Smooth muscle cell (in vitro differentiated cells): ENCODE measurements at regions not wholly inside any gene's neighbourhood (a gene's known extent, or its start where the extent isn't known, plus 50 kb on each side); places are given as distances from the start of the nearest gene placed in this dataset.

Experiments
- DNase-seq: peaks from one replicate; lab custom pipeline; 2025; ENCODE audit not compliant: unreplicated experiment; lab: John Stamatoyannopoulos, UW
- H2AFZ ChIP-seq: fragments of 200-600 bp; sonication (generic); 2 replicates; pipeline ENCODE4 v1.6.0; 2016; ENCODE audit warnings: antibody characterized with exemption, low read depth, mild to moderate bottlenecking
- H3F3A ChIP-seq: fragments of 200-600 bp; sonication (generic); 2 replicates; pipeline ENCODE4 v1.6.0; 2017; ENCODE audit warnings: antibody characterized with exemption, low read depth
- H3K27ac ChIP-seq: fragments of 200-600 bp; sonication (generic); 2 replicates; pipeline ENCODE4 v1.5.1; 2016; ENCODE audit warnings: low read depth, mild to moderate bottlenecking
- H3K27me3 ChIP-seq: fragments of 200-600 bp; sonication (generic); 2 replicates; pipeline ENCODE4 v1.6.1; 2016; ENCODE audit warnings: low read depth, mild to moderate bottlenecking
- H3K36me3 ChIP-seq: fragments of 200-600 bp; sonication (generic); 2 replicates; pipeline ENCODE4 v1.5.1; 2016; ENCODE audit warnings: low read depth
- H3K4me1 ChIP-seq: fragments of 200-600 bp; sonication (generic); 2 replicates; pipeline ENCODE4 v1.5.1; 2016; ENCODE audit warnings: low read depth
- H3K4me2 ChIP-seq: fragments of 200-600 bp; sonication (generic); 2 replicates; pipeline ENCODE4 v1.6.0; 2016; ENCODE audit warnings: mild to moderate bottlenecking
- H3K4me3 ChIP-seq: fragments of 200-600 bp; sonication (generic); 2 replicates; pipeline ENCODE4 v1.5.1; 2016; ENCODE audit warnings: mild to moderate bottlenecking
- H3K79me2 ChIP-seq: fragments of 200-600 bp; sonication (generic); 2 replicates; pipeline ENCODE4 v1.6.0; 2016; ENCODE audit warnings: low read depth, mild to moderate bottlenecking
- H3K9ac ChIP-seq: fragments of 200-600 bp; sonication (generic); 2 replicates; pipeline ENCODE4 v1.6.0; 2016; ENCODE audit warnings: low read depth
- H3K9me3 ChIP-seq: fragments of 200-600 bp; sonication (generic); replicated peaks from 2 replicates; pipeline ENCODE4 v1.5.1; 2016; ENCODE audit warnings: low read depth
- H4K20me1 ChIP-seq: fragments of 200-600 bp; sonication (generic); 2 replicates; pipeline ENCODE4 v1.6.0; 2016; ENCODE audit warnings: low read depth
- WGBS: methylation state at CpG from one replicate; pipeline ENCODE4 v1.1.7; 2016; ENCODE audit warnings: low lambda C conversion rate; 5-methylcytosine and 5-hydroxymethylcytosine counted together
- TF ChIP-seq, protein P1 (sequence below): fragments of 200-600 bp; sonication (generic); IDR thresholded peaks from 2 replicates; pipeline ENCODE4 v1.5.1; 2017; ENCODE audit warnings: borderline replicate concordance, mild to moderate bottlenecking, antibody characterized with exemption; ENCODE audit not compliant: insufficient read depth, poor library complexity, severe bottlenecking

GRCh38 chr4:129410115-129410514 lies 314.2 kb downstream of the C4orf33 start:
- Histone ChIP-seq H3K4me3 (no peak overlapping the region), H3K4me1 (no peaks in the 10 kb centered on the region), H3K9ac (no peak overlapping the region), H3F3A (no peaks in the 10 kb centered on the region), H2AFZ (no peak overlapping the region), H3K27me3 (no peaks in the 10 kb centered on the region), H4K20me1 (no peaks in the 10 kb centered on the region), H3K4me2 (no peak overlapping the region), H3K36me3 (no peaks in the 10 kb centered on the region), H3K9me3 (no peaks in the 10 kb centered on the region), H3K79me2 (no peaks in the 10 kb centered on the region), H3K27ac (no peak overlapping the region)
- TF ChIP-seq, protein P1, sequence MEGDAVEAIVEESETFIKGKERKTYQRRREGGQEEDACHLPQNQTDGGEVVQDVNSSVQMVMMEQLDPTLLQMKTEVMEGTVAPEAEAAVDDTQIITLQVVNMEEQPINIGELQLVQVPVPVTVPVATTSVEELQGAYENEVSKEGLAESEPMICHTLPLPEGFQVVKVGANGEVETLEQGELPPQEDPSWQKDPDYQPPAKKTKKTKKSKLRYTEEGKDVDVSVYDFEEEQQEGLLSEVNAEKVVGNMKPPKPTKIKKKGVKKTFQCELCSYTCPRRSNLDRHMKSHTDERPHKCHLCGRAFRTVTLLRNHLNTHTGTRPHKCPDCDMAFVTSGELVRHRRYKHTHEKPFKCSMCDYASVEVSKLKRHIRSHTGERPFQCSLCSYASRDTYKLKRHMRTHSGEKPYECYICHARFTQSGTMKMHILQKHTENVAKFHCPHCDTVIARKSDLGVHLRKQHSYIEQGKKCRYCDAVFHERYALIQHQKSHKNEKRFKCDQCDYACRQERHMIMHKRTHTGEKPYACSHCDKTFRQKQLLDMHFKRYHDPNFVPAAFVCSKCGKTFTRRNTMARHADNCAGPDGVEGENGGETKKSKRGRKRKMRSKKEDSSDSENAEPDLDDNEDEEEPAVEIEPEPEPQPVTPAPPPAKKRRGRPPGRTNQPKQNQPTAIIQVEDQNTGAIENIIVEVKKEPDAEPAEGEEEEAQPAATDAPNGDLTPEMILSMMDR = no peak
- WGBS = 90% methylated on average over 3 of the region's 3 CpGs
- DNase-seq = no peak

DNA sequence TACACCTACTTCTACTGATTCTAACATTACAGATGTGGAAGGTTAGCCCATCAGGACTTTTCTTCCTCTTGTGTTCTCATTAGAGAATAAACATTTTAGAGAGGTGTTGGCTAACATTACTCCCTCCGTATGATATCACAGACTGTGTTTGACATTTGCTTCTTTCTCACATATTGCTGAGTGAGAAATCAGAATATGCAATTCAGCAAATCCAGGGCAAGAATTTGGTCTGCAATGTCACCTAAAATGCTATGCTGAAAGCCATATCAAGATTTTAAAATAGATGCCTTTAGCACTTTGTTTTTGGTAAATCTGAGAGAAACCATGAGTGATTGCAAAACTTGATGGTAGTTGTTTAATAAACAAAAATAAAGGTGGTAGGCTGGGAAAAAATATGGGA lies 319.1 kb downstream of the C4orf33 start:
- H4K20me1 ChIP-seq = no peaks in the 10 kb centered on the region
- no peak overlapping the region for H3K9ac ChIP-seq
- no peak for DNase-seq
- no peak overlapping the region for H3K4me2 ChIP-seq
- H3K9me3 ChIP-seq = no peaks in the 10 kb centered on the region
- H3K36me3 ChIP-seq = no peaks in the 10 kb centered on the region
- no peaks in the 10 kb centered on the region for H3K27me3 ChIP-seq
- 88% methylated on average over 1 of the region's 1 CpG for WGBS
- no peak overlapping the region for H3K4me3 ChIP-seq
- no peaks in the 10 kb centered on the region for H3F3A ChIP-seq
- H3K27ac ChIP-seq = no peak overlapping the region
- no peaks in the 10 kb centered on the region for H3K4me1 ChIP-seq
- H3K79me2 ChIP-seq = no peaks in the 10 kb centered on the region
- H2AFZ ChIP-seq = no peak overlapping the region
- TF ChIP-seq, protein P1 = no peak

- Histone ChIP-seq H3K27ac (no peak overlapping the region), H3K36me3 (no peaks in the 10 kb centered on the region), H3F3A (no peaks in the 10 kb centered on the region), H3K79me2 (no peaks in the 10 kb centered on the region), H3K4me3 (no peak overlapping the region), H3K9me3 (no peaks in the 10 kb centered on the region), H2AFZ (no peak overlapping the region), H3K4me1 (no peaks in the 10 kb centered on the region), H3K9ac (no peak overlapping the region), H4K20me1 (no peaks in the 10 kb centered on the region), H3K27me3 (no peaks in the 10 kb centered on the region), H3K4me2 (no peak overlapping the region)
- no peak for DNase-seq
- WGBS = 59% methylated on average over 1 of the region's 1 CpG
- TF ChIP-seq, protein P1 = no peak
Observed at GRCh38 chr4:129420637-129421036, 324.7 kb downstream of the C4orf33 start.

DNA sequence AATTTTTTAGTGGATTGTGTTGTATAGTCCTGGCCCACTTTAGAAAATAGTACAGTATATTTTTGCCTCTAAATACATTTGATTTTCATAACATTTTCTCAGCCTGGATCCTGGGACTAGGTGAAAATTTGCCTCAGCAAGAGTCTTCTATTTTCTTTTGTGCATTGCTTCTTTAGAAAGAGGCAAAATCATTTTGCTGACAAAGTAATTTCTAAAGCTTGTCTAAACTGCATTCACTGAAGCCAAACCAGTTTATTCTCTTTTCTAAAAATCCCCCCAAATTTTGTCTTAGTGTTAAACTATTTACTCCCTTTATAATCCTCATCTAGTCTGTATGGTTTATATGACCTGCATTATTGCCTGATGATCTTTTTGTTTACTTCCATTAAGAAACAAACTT lies 326.3 kb downstream of the C4orf33 start:
- TF ChIP-seq, protein P1 = no peak

More for the DNA sequence above, 326.3 kb downstream of the C4orf33 start:
- H3K27ac ChIP-seq = no peak overlapping the region
- no peaks in the 10 kb centered on the region for H3K4me1 ChIP-seq
- H3K4me3 ChIP-seq = no peak overlapping the region
- H3K36me3 ChIP-seq = no peaks in the 10 kb centered on the region
- no peaks in the 10 kb centered on the region for H3K79me2 ChIP-seq
- no peaks in the 10 kb centered on the region for H4K20me1 ChIP-seq
- no peaks in the 10 kb centered on the region for H3K9me3 ChIP-seq
- H3F3A ChIP-seq = no peaks in the 10 kb centered on the region
- no peak overlapping the region for H3K9ac ChIP-seq
- H2AFZ ChIP-seq = no peak overlapping the region
- no peaks in the 10 kb centered on the region for H3K27me3 ChIP-seq
- no peak overlapping the region for H3K4me2 ChIP-seq
- no peak for DNase-seq
